SK-N-MC (cell line): ENCODE measurements at regions not wholly inside any gene's neighbourhood (a gene's known extent, or its start where the extent isn't known, plus 50 kb on each side); places are given as distances from the start of the nearest gene placed in this dataset.

Experiments used
- EZH2 ChIP-seq: fragments of 200-600 bp; sonication (generic); IDR thresholded peaks from one replicate; pipeline ENCODE4 v1.6.1; 2017; ENCODE audit warnings: antibody characterized with exemption
- FOXP2 ChIP-seq: optimal IDR thresholded peaks from 2 replicates; pipeline ENCODE3; 2011; ENCODE audit warnings: mild to moderate bottlenecking, moderate library complexity; ENCODE audit not compliant: insufficient read depth; ENCODE audit errors: extremely low read length, control extremely low read depth
- POLR2AphosphoS5 ChIP-seq: IDR thresholded peaks from 2 replicates; pipeline ENCODE4 v1.6.1; 2012; ENCODE audit warnings: mild to moderate bottlenecking, low read depth, low read length, borderline replicate concordance

- no peak for TF ChIP-seq POLR2AphosphoS5
- no peak for TF ChIP-seq EZH2
- TF ChIP-seq FOXP2, result no peak
These were observed 107.4 kb upstream of the ID2 start for GRCh38 chr2:8574196-8575037.
